ENCODE measurements at regions not wholly inside any gene's neighbourhood (a gene's known extent, or its start where the extent isn't known, plus 50 kb on each side); places are given as distances from the start of the nearest gene placed in this dataset.

DNA sequence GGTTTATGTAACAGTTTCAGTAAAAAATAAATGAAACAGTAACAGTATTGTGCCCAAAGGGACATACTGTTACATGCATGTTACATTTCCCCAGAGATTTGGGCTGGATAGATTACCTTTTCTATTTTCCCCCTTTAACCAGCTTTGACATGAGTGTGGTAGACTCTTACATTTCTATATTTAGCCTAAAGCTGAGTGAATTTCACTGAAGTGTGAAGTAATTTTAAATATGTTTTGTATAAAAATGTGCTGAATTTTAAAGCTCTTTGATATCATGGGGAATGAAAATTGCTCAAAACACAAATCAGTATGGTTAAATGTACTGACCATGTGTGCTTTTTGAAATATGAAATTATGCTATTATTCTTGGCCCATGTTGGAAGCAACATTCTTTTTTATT lies 122.3 kb upstream of the CDH10 start:
- H2BK15ac ChIP-seq (ENCODE audit: low read length) = no peak overlapping the region
- CTCF ChIA-PET (ENCODE audit: partially characterized antibody) = interaction anchor here (0.6 kb wide), 1 partner anchor 1877 kb away, joined by 3 read pairs; no protein-coding TSS in a partner anchor
- no peak overlapping the region for H2AK5ac ChIP-seq (ENCODE audit: low read depth, low read length)
- no peaks in the 10 kb centered on the region for H3K27me3 ChIP-seq (replicated peaks in 1 of 4; ENCODE audit: control insufficient read depth in 3 of 4, extremely low read depth in 1 of 4, insufficient read depth in 3 of 4, low read length in 3 of 4)
- no peak overlapping the region for H4K5ac ChIP-seq (ENCODE audit: insufficient read length, low read depth, low read length)
- H3K14ac ChIP-seq (ENCODE audit: insufficient read length) = no peak overlapping the region
- no peaks in the 10 kb centered on the region for H3K79me2 ChIP-seq (ENCODE audit: control insufficient read depth in 1 of 2, insufficient read depth in 2 of 2, low read length in 2 of 2)
- H4K91ac ChIP-seq (replicated peaks; ENCODE audit: insufficient read length, low read length) = no peak overlapping the region
- no peaks in the 10 kb centered on the region for H3K23me2 ChIP-seq (ENCODE audit: low read depth, low read length)
- no peak overlapping the region for H2BK120ac ChIP-seq (replicated peaks; ENCODE audit: low read depth, low read length)
- no peak overlapping the region for H3K18ac ChIP-seq (ENCODE audit: extremely low read depth, low read length)
- no peak overlapping the region for H2BK12ac ChIP-seq (ENCODE audit: low read depth, low read length)
- H3K4me1 ChIP-seq (replicated peaks in 1 of 4; ENCODE audit: control insufficient read depth in 3 of 4, insufficient read depth in 4 of 4, low read length in 3 of 4) = no peaks in the 10 kb centered on the region; a peak in 1 of 7 replicates
- POLR2A ChIA-PET (ENCODE audit: partially characterized antibody) = no interaction called here
- no peaks in the 10 kb centered on the region for H3K36me3 ChIP-seq (ENCODE audit: control insufficient read depth in 2 of 4, insufficient read depth in 4 of 4, low read length in 3 of 4)
- no peak overlapping the region for H3K4me2 ChIP-seq (ENCODE audit: insufficient read depth in 1 of 2, low read depth in 2 of 2, low read length in 2 of 2)
- no peak overlapping the region for H3K27ac ChIP-seq (ENCODE audit: low read depth, low read length)
- H4K20me1 ChIP-seq (replicated peaks in 1 of 2; ENCODE audit: control insufficient read depth in 1 of 2, insufficient read depth in 2 of 2, low read length in 2 of 2) = no peaks in the 10 kb centered on the region
- no peak overlapping the region for H2BK5ac ChIP-seq (ENCODE audit: low read depth, low read length)
- no peak overlapping the region for H3K23ac ChIP-seq (ENCODE audit: insufficient read length)
- FAIRE-seq (no peak), DNase-seq (ENCODE audit: low read depth in 1 of 2, low spot score in 2 of 2) (no peak)
- H4K8ac ChIP-seq (ENCODE audit: extremely low read depth, insufficient read depth, low read length) = no peak overlapping the region
- no peak overlapping the region for H3K4me3 ChIP-seq (ENCODE audit: extremely low read depth in 1 of 4, insufficient read depth in 2 of 4, low read depth in 3 of 4, low read length in 4 of 4)
- no peak overlapping the region for H2BK20ac ChIP-seq (ENCODE audit: low read length)
- no peak for TF ChIP-seq SP4 (IDR thresholded peaks at IDR 0.05; ENCODE audit: low read length)
- TF ChIP-seq RBBP5 (IDR thresholded peaks at IDR 0.05; ENCODE audit: borderline replicate concordance, low read depth, low read length) = no peak
- no peak for TF ChIP-seq ASH2L (IDR thresholded peaks at IDR 0.05; ENCODE audit: low read length)
- no peak for TF ChIP-seq SP2 (IDR thresholded peaks at IDR 0.05; ENCODE audit: low read length)
- H3K9ac ChIP-seq (replicated peaks in 1 of 4; ENCODE audit: extremely low read depth in 1 of 4, low read depth in 3 of 4, low read length in 3 of 4) = no peak overlapping the region
- H3K4ac ChIP-seq (replicated peaks; ENCODE audit: insufficient read length, low read depth, low read length) = no peak overlapping the region
- H3K9me3 ChIP-seq (ENCODE audit: insufficient read depth in 2 of 2, low read depth in 1 of 2, low read length in 1 of 2) = no peaks in the 10 kb centered on the region
- no peak overlapping the region for H3K56ac ChIP-seq (replicated peaks; ENCODE audit: insufficient read length, low read depth, low read length)
- H3K79me1 ChIP-seq (ENCODE audit: low read depth, low read length) = no peaks in the 10 kb centered on the region
- no peak overlapping the region for H2AFZ ChIP-seq (ENCODE audit: low read length)

All from H1 (cell line).